SU-DHL-6 (cell line): ENCODE measurements at regions not wholly inside any gene's neighbourhood (a gene's known extent, or its start where the extent isn't known, plus 50 kb on each side); places are given as distances from the start of the nearest gene placed in this dataset.

Source experiments
- H2AFZ ChIP-seq: fragments of 200-600 bp; sonication (generic); 2 replicates; pipeline ENCODE4 v1.6.1; 2014; ENCODE audit warnings: low read depth, mild to moderate bottlenecking, moderate library complexity, mixed read lengths, antibody characterized with exemption, low read length; ENCODE audit not compliant: severe bottlenecking
- H3F3A ChIP-seq: fragments of 200-600 bp; shearing (Covaris generic); 2 replicates; pipeline ENCODE4 v1.6.0; 2016; ENCODE audit warnings: antibody characterized with exemption, mild to moderate bottlenecking; ENCODE audit not compliant: insufficient read depth
- H3K27ac ChIP-seq: fragments of 200-600 bp; sonication (generic); 2 replicates; pipeline ENCODE4 v1.5.1; 2016; ENCODE audit warnings: low read depth, mild to moderate bottlenecking, low read length, moderate library complexity, mixed read lengths
- H3K27me3 ChIP-seq: fragments of 200-600 bp; sonication (generic), shearing (Covaris generic); 2 replicates; pipeline ENCODE4 v1.6.0; 2014; ENCODE audit warnings: mild to moderate bottlenecking, low read length
- H3K36me3 ChIP-seq: fragments of 200-600 bp; sonication (generic); 2 replicates; pipeline ENCODE4 v1.6.1; 2014; ENCODE audit warnings: mild to moderate bottlenecking, low read length, mixed read lengths
- H3K4me2 ChIP-seq: fragments of 300-600, 200-600 bp; shearing (Covaris generic), sonication (generic); 2 replicates; pipeline ENCODE4 v1.6.0; 2014; ENCODE audit warnings: low read length, low read depth, mild to moderate bottlenecking; ENCODE audit not compliant: poor library complexity, severe bottlenecking
- H3K4me3 ChIP-seq: fragments of 200-600 bp; sonication (generic); 2 replicates; pipeline ENCODE4 v1.5.1; 2014; ENCODE audit warnings: antibody characterized with exemption, low read length, mild to moderate bottlenecking, mixed read lengths; ENCODE audit not compliant: insufficient read depth, poor library complexity, severe bottlenecking
- H3K79me2 ChIP-seq: fragments of 200-600 bp; sonication (generic); 2 replicates; pipeline ENCODE4 v1.6.1; 2014; ENCODE audit warnings: mild to moderate bottlenecking, low read length, moderate library complexity; ENCODE audit not compliant: insufficient read depth
- H3K9ac ChIP-seq: fragments of 200-600 bp; sonication (generic); 2 replicates; pipeline ENCODE4 v1.7.0; 2014; ENCODE audit warnings: mild to moderate bottlenecking, low read length
- H3K9me2 ChIP-seq: fragments of 200-600 bp; sonication (generic); replicated peaks from 2 replicates; pipeline ENCODE4 v1.6.1; 2014; ENCODE audit warnings: low read length; ENCODE audit not compliant: insufficient read depth
- H3K9me3 ChIP-seq: fragments of 200-600 bp; sonication (generic); 2 replicates; pipeline ENCODE4 v1.6.1; 2014; ENCODE audit warnings: low read length, mixed read lengths; ENCODE audit not compliant: insufficient read depth
- H4K20me1 ChIP-seq: fragments of 200-600 bp; sonication (generic); 2 replicates; pipeline ENCODE4 v1.6.1; 2014; ENCODE audit warnings: low read depth, mild to moderate bottlenecking, antibody characterized with exemption, low read length, moderate library complexity, mixed read lengths
- CTCF ChIP-seq: fragments of 200-600 bp; sonication (generic); IDR thresholded peaks from one replicate; pipeline ENCODE4 v1.5.1; 2017; ENCODE audit warnings: antibody characterized with exemption, mild to moderate bottlenecking, low read length, moderate library complexity; ENCODE audit not compliant: insufficient read depth, poor library complexity, severe bottlenecking
- EZH2phosphoT487 ChIP-seq: fragments of 200-600 bp; sonication (generic), shearing (Covaris generic); conservative IDR thresholded peaks from 2 replicates; pipeline ENCODE4 v1.6.1; 2018; ENCODE audit warnings: mild to moderate bottlenecking, antibody characterized with exemption, low read length, moderate library complexity, mixed read lengths

DNA sequence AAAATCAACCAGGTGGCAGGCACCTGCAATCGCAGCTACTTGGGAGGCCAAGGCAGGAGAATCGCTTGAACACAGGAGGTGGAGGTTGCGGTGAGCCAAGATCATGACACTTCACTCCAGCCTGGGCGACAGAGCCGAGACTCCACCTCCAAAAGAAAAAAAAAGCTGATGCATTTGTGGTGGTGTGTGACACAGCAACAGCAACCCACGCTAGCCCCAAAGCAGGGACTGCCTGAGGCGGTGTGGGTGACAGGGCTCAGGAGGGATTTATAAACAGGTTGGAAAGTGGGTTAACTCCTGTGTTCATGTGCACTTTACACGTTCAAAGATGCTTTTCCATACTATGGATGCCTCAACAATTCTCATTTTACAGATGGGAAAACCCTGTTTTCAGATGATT, 395.9 kb upstream of the PODXL start:
- Histone ChIP-seq H3K4me2 (no peak overlapping the region), H3K27me3 (no peaks in the 10 kb centered on the region), H4K20me1 (no peaks in the 10 kb centered on the region), H3K27ac (no peak overlapping the region), H3K79me2 (no peaks in the 10 kb centered on the region), H3K9me2 (no peaks in the 10 kb centered on the region), H3F3A (no peaks in the 10 kb centered on the region), H2AFZ (no peak overlapping the region), H3K4me3 (no peak overlapping the region), H3K9me3 (no peaks in the 10 kb centered on the region), H3K9ac (no peak overlapping the region), H3K36me3 (no peaks in the 10 kb centered on the region)
- TF ChIP-seq EZH2phosphoT487 (no peak), CTCF (no peak)

DNA sequence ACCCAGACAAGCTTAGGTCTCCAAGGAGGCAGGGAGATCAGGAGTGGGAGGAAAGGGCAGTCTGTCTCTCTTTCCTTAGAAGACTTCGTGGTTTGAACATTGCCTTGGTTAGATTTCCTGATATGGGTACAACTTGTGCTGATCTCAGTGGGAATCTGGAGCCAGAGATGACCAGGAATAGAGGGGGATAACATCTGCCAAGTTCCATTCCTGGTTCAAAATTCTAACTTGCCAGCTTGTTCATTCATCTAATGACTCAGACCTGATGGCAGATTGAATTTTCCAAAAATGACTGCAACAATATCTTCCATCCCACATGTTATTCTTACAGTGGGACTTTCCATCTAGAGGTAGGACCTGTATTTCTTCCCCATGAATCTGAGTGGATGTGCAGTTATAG, 394.3 kb upstream of the PODXL start:
- no peaks in the 10 kb centered on the region for H3K36me3 ChIP-seq
- H3K9me2 ChIP-seq, result no peaks in the 10 kb centered on the region
- H4K20me1 ChIP-seq, result no peaks in the 10 kb centered on the region
- no peak overlapping the region for H3K4me3 ChIP-seq
- no peaks in the 10 kb centered on the region for H3F3A ChIP-seq
- no peaks in the 10 kb centered on the region for H3K27me3 ChIP-seq
- H3K4me2 ChIP-seq, result no peak overlapping the region
- TF ChIP-seq CTCF (no peak), EZH2phosphoT487 (no peak)
- H3K79me2 ChIP-seq, result no peaks in the 10 kb centered on the region
- no peak overlapping the region for H3K27ac ChIP-seq
- H3K9ac ChIP-seq, result no peak overlapping the region
- H3K9me3 ChIP-seq, result no peaks in the 10 kb centered on the region
- no peak overlapping the region for H2AFZ ChIP-seq

GRCh38 chr7:131949659-131950058, 393.2 kb upstream of the PODXL start:
- TF ChIP-seq CTCF (no peak), EZH2phosphoT487 (no peak)
- no peaks in the 10 kb centered on the region for H4K20me1 ChIP-seq
- H3K36me3 ChIP-seq, result no peaks in the 10 kb centered on the region
- H3K27me3 ChIP-seq, result no peaks in the 10 kb centered on the region
- no peaks in the 10 kb centered on the region for H3K79me2 ChIP-seq
- H3K4me3 ChIP-seq, result no peak overlapping the region
- no peaks in the 10 kb centered on the region for H3F3A ChIP-seq
- no peak overlapping the region for H3K4me2 ChIP-seq
- no peak overlapping the region for H2AFZ ChIP-seq
- no peak overlapping the region for H3K9ac ChIP-seq
- H3K27ac ChIP-seq, result no peak overlapping the region
- H3K9me3 ChIP-seq, result no peaks in the 10 kb centered on the region
- H3K9me2 ChIP-seq, result no peaks in the 10 kb centered on the region
